ENCODE measurements at regions not wholly inside any gene's neighbourhood (a gene's known extent, or its start where the extent isn't known, plus 50 kb on each side); places are given as distances from the start of the nearest gene placed in this dataset.

DNA sequence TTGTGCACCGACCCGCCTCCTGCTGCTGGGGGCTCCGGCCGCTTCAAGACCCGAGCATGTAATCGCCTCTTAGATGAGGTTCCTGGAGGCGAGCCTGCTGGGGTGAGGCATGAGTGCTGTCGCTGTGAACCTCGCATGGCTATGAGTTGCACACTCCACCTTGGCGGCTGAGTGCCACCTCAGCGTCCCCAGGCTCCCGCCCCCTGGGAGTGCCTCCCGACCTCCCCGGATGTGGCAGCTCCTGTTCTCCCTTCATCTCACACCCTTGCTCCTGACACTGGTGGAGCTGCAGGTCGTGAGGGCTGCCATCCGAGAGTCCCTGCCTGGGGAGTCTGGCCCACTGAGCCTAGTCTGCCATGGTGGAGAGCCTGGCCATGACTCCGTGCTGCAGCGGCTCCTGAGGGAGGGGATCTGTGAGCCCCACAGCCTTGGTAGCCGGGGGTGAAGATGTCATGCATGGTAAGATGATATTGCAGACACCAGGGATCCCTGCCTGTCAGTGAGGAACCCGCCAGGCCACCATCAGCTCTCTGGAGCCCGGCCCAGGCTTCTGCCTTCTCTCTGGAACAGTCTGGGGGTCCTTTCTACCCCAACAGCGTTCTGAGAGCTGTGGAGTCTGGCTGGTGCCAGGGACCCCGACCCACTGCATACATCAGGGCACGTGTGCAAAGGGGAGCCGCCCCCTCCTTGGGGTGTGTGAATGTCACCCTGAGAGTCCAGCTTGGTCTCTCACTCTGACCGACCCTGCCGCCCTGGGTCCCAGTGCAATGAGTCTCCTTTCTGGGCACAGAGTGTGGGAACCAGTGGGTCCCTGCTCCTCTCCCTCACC, 61.6 kb upstream of the HS6ST1 start:
- no peak for DNase-seq (ENCODE audit: low read depth)

DNA sequence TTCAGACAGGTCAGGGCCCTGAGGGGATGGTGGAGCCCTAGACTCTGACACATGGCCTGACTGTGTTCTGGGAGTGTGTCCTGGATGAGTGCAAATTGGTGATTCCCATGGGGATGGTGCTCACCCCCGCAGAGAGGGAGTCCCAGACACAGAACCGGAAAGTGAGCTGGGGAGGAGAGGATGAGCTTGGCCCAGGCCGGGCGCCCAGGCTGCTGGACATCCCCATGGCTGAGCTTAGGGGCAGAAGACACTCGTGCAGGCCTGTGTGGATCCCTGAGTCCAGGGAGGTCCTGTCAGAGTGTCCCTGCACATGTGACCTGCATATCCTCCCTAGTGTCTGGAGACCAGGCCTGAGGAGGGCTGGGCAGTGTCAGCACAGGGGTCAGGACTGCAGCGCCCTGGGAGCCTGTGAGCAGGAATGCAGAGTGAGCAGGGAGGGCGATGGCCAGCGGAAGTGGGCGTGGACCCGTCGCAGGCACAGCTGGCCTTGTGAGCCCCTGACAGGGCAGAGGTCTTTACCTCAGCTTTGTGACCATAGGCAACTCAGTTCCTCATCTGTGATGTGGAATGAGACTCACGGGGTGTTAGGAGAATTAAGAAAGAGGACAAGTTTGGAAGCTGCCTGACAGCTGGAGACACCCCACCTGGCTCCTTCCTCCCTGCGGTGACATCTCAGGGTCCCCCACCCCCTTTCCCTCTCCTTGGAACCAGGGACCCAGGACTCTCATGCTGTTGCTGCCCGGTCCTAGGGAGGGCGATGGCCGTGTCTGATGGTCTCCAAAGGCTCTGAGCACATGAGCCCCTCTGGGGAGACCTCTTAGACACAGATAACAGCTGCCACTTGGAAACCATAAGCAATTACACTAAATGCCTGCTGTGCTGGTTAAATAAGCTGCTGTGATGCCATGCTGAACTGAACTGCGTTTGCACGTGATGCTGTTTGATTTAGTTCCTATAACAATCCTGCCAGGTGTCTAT, 62.6 kb upstream of the HS6ST1 start:
- no peak for DNase-seq (ENCODE audit: low read depth)

- no peak for DNase-seq (ENCODE audit: low read depth)
Measured at GRCh38 chr2:128384446-128384845, 65.8 kb upstream of the HS6ST1 start.

- no peak for DNase-seq (ENCODE audit: low read depth)
Measured at GRCh38 chr2:128384956-128385355, 66.3 kb upstream of the HS6ST1 start.

DNA sequence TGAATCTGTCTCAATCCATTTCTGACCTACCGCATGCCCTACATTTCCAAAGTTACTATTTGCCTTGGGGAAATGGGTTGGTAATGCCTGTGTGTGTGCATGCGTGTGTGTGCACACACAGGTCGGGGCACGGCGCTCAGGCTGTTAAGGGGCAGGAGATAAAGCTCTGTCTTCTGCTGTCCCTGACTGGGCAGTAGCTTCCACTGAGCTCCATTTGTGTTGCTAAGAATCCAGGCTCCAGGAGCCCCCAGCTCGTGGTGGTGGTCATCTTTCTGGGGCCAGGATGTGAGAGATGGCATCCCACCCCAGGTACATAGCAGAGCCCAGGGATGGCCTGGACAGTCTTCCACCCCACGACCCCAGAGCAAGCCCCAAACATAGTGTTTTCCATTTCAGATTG, 66.7 kb upstream of the HS6ST1 start:
- DNase-seq (ENCODE audit: low read depth): no peak

- no peak for DNase-seq (ENCODE audit: low read depth)
Measured at GRCh38 chr2:128386066-128386465, 67.4 kb upstream of the HS6ST1 start.

GRCh38 chr2:128388499-128388941, 69.9 kb upstream of the HS6ST1 start:
- DNase-seq (ENCODE audit: low read depth): no peak

- DNase-seq (ENCODE audit: low read depth): no peak
Measured at GRCh38 chr2:128389388-128390086, 70.9 kb upstream of the HS6ST1 start.

- DNase-seq (ENCODE audit: low read depth): no peak
Measured at GRCh38 chr2:128390256-128390990, 71.8 kb upstream of the HS6ST1 start.

GRCh38 chr2:128390991-128391630, 72.4 kb upstream of the HS6ST1 start:
- no peak for DNase-seq (ENCODE audit: low read depth)

DNA sequence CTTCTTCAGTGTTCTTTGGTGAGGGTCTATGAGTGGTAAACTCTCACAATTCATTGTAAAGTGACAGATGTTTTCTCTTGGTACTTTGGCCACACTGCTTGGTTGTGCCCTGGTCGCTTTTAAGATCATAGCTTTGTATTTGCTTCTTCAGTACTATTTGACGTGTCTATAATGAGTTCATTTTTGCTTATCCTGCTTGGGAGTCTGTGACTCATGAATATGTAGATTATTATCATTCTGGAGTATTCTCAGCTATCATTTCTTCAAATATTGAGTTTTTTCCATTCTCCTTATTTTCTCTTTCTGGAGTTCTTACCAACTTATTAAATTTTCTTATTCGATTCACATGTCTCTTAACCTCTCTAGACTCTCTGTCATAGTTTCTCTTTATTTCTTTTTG, 73.0 kb upstream of the HS6ST1 start:
- no peak for DNase-seq (ENCODE audit: low read depth)

GRCh38 chr2:128392207-128392606, 73.5 kb upstream of the HS6ST1 start:
- no peak for DNase-seq (ENCODE audit: low read depth)

GRCh38 chr2:128394007-128394730, 75.5 kb upstream of the HS6ST1 start:
- no peak for DNase-seq (ENCODE audit: low read depth)

DNA sequence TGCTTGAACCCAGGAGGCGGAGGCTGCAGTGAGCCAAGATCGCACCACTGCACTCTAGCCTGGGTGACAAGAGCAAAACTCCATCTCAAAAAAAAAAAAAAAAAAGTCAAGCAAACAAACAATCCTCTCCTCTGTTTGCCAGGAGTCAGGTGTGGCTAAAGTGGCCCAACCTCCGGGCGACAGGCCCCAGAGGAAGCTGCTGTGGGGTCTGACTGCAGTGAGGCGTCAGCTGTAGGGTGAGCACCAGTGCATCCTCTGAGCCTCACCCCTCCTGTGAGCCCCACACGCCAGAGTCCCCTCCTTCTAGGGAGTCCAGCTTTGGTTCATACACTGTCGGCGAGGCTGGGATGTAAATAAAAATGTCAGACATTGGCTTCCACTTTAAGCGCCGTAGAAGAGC, 76.5 kb upstream of the HS6ST1 start:
- DNase-seq (ENCODE audit: low read depth): no peak

- no peak for DNase-seq (ENCODE audit: low read depth)
Measured at GRCh38 chr2:128395640-128396499, 77.2 kb upstream of the HS6ST1 start.

DNA sequence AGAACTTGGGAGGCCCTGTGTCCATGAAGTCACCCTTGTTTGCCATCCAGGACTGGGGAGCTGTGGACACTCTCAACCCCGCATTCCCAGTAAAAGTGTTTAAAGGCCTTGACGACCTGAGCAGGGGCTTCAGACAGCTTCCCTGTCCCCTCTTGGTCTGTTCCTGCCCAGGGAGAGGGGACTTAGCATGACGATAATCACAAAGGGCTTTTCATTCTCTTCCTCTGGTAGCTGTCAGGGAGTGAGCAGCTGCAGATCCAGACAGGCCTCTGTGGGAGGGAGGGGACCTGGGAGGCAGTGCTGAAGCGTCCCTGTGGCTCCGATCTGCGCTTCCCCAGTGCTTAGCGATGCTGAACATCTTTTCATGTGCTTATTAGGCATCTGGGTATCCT, 77.8 kb upstream of the HS6ST1 start:
- DNase-seq (ENCODE audit: low read depth): no peak

- no peak for DNase-seq (ENCODE audit: low read depth)
Measured at GRCh38 chr2:128396946-128397345, 78.3 kb upstream of the HS6ST1 start.

GRCh38 chr2:128399256-128399655, 80.6 kb upstream of the HS6ST1 start:
- DNase-seq (ENCODE audit: low read depth): no peak

- no peak for DNase-seq (ENCODE audit: low read depth)
Measured at GRCh38 chr2:128399690-128400291, 81.1 kb upstream of the HS6ST1 start.

Measured in GM04504 (cell line).